Peyer's patch (tissue), 4 donors: ENCODE measurements at regions not wholly inside any gene's neighbourhood (a gene's known extent, or its start where the extent isn't known, plus 50 kb on each side); places are given as distances from the start of the nearest gene placed in this dataset.

Experiments used
- CTCF ChIP-seq, 6 experiments: fragments of 450-650 bp in 4 of 6; fragments of 200-600 bp in 2 of 6; sonication (generic) in 1 of 6; IDR thresholded peaks; one replicate each; pipeline ENCODE4 v1.5.1; 2017 to 2019; ENCODE audit warnings: antibody characterized with exemption in 6 of 6, mild to moderate bottlenecking in 3 of 6, moderate library complexity in 1 of 6
- POLR2A ChIP-seq, 2 donors: fragments of 450-650 bp; IDR thresholded peaks; one replicate each; pipeline ENCODE4 v1.5.1; 2017; ENCODE audit warnings: antibody characterized with exemption in 2 of 2, mild to moderate bottlenecking in 2 of 2, moderate library complexity in 2 of 2

- TF ChIP-seq POLR2A (IDR thresholded peaks at IDR 0.05) (no peak), CTCF (IDR thresholded peaks at IDR 0.05) (no peak)
Measured at GRCh38 chr15:86001200-86001599, 78.5 kb upstream of the AGBL1 start.
